GM18907 (cell line): ENCODE measurements at regions not wholly inside any gene's neighbourhood (a gene's known extent, or its start where the extent isn't known, plus 50 kb on each side); places are given as distances from the start of the nearest gene placed in this dataset.
"Not testable (repeated sequence)": the region's sequence is repeated elsewhere in the genome, so short reads cannot be mapped to it uniquely, and the experiment has no call there.

Experiments used
- ATAC-seq: cut with Tn5 transposase; IDR thresholded peaks from one replicate; pipeline ENCODE4 v1.9.1; 2021; ENCODE audit warnings: mild to moderate bottlenecking, moderate library complexity; ENCODE audit not compliant: unreplicated experiment

- ATAC-seq, result no peak
Measured at GRCh38 chr21:25171438-25171837, 435.8 kb downstream of the MRPL39 start.

- no peak for ATAC-seq
Measured at GRCh38 chr21:25170681-25171080, 436.6 kb downstream of the MRPL39 start.

- no peak for ATAC-seq
Measured at GRCh38 chr21:25169370-25169769, 437.9 kb downstream of the MRPL39 start.

GRCh38 chr21:25166904-25167303, 440.4 kb downstream of the MRPL39 start:
- not testable (repeated sequence) for ATAC-seq

- no peak for ATAC-seq
Measured at GRCh38 chr21:25161571-25161970, 445.7 kb downstream of the MRPL39 start.

GRCh38 chr21:25155020-25155419, 452.3 kb downstream of the MRPL39 start:
- ATAC-seq, result not testable (repeated sequence)

GRCh38 chr21:25149022-25149421, 458.3 kb downstream of the MRPL39 start:
- ATAC-seq, result no peak

GRCh38 chr21:25139414-25139813, 467.9 kb downstream of the MRPL39 start:
- ATAC-seq, result no peak

GRCh38 chr21:25133939-25134338, 473.3 kb downstream of the MRPL39 start:
- no peak for ATAC-seq

GRCh38 chr21:25127811-25128210, 479.5 kb downstream of the MRPL39 start:
- ATAC-seq, result no peak

- ATAC-seq, result no peak
Measured at GRCh38 chr21:25127007-25127406, 480.3 kb downstream of the MRPL39 start.

GRCh38 chr21:25126564-25126963, 480.7 kb downstream of the MRPL39 start:
- no peak for ATAC-seq

- no peak for ATAC-seq
Measured at GRCh38 chr21:25118648-25119047, 488.6 kb downstream of the MRPL39 start.

GRCh38 chr21:25115021-25115420, 492.3 kb downstream of the MRPL39 start:
- no peak for ATAC-seq

GRCh38 chr21:25107708-25108107, 499.6 kb downstream of the MRPL39 start:
- no peak for ATAC-seq

GRCh38 chr21:25103500-25104207, 503.6 kb downstream of the MRPL39 start:
- ATAC-seq, result no peak

- ATAC-seq, result no peak
Measured at GRCh38 chr21:25097648-25098047, 509.6 kb downstream of the MRPL39 start.

GRCh38 chr21:25094695-25095094, 512.6 kb downstream of the MRPL39 start:
- ATAC-seq, result no peak

GRCh38 chr21:25092441-25093011, 514.8 kb downstream of the MRPL39 start:
- no peak for ATAC-seq

GRCh38 chr21:25081096-25081495, 526.2 kb downstream of the MRPL39 start:
- ATAC-seq, result no peak

- ATAC-seq, result no peak
Measured at GRCh38 chr21:25080661-25081060, 526.6 kb downstream of the MRPL39 start.

GRCh38 chr21:25080141-25080540, 527.1 kb downstream of the MRPL39 start:
- no peak for ATAC-seq

- ATAC-seq, result no peak
Measured at GRCh38 chr21:25079053-25079452, 528.2 kb downstream of the MRPL39 start.
